ENCODE measurements at regions not wholly inside any gene's neighbourhood (a gene's known extent, or its start where the extent isn't known, plus 50 kb on each side); places are given as distances from the start of the nearest gene placed in this dataset.

DNA sequence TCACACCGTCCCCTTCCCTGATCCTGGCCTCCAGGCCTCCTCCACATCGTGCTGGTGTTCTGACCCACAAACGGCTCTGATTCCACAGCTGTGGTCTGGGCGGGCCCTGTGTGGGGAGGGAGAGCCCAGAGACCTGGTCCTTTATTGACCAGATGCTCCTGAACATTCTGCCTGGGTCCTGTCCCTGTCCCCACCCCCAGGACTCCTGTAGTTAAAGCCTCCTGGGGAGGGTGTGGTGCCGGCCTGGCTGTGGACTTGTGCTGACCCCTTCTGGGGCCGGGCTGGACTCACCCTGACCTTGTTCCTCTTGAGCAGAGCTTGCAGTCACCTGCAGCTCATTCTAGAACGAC is 128.7 kb downstream of the CTTN start (continued):
- TF ChIP-seq, protein P1, sequence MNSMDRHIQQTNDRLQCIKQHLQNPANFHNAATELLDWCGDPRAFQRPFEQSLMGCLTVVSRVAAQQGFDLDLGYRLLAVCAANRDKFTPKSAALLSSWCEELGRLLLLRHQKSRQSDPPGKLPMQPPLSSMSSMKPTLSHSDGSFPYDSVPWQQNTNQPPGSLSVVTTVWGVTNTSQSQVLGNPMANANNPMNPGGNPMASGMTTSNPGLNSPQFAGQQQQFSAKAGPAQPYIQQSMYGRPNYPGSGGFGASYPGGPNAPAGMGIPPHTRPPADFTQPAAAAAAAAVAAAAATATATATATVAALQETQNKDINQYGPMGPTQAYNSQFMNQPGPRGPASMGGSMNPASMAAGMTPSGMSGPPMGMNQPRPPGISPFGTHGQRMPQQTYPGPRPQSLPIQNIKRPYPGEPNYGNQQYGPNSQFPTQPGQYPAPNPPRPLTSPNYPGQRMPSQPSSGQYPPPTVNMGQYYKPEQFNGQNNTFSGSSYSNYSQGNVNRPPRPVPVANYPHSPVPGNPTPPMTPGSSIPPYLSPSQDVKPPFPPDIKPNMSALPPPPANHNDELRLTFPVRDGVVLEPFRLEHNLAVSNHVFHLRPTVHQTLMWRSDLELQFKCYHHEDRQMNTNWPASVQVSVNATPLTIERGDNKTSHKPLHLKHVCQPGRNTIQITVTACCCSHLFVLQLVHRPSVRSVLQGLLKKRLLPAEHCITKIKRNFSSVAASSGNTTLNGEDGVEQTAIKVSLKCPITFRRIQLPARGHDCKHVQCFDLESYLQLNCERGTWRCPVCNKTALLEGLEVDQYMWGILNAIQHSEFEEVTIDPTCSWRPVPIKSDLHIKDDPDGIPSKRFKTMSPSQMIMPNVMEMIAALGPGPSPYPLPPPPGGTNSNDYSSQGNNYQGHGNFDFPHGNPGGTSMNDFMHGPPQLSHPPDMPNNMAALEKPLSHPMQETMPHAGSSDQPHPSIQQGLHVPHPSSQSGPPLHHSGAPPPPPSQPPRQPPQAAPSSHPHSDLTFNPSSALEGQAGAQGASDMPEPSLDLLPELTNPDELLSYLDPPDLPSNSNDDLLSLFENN (IDR thresholded peaks at IDR 0.05; ENCODE audit: low read depth in 2 of 2, low read length in 2 of 2), result no peak

DNA sequence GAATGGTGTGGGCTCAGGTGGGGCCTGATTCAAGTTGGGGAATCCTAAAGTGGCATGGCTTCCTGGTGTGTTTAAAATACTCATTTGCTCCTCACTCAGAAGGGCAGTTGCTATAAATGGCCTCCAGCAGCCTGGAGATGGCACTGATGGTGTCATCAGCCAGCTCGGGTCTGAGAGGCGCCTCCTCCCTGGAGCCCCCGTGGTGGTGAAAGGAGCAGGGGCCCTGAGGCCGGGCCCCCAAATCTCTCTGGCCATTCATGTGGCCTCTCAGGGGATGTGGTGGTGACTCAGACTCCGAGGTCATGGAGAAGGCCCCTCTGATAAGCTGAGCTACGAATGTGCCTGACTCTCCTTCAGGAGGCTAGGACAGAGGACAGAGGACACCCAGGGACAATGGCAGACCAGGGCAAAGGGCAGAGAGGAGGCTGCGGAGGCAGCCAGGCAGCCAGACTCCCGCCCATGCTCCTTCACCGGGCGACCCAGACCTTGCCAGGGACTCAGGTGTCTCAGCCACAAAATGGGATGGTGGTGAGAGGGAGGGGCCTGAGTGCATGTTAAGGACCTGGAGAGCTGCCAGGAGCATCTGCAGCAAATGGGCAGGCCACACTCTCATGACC is 129.2 kb downstream of the CTTN start:
- Histone ChIP-seq H3K9me3 (replicated peaks; ENCODE audit: control insufficient read depth, insufficient read depth, low read depth, low read length) (no peaks in the 10 kb centered on the region), H4K20me1 (replicated peaks; ENCODE audit: control insufficient read depth, insufficient read depth, low read length) (peaks cover 9% of the 10 kb centered on the region; the same call in 1 of the 2 replicates)

More for the DNA sequence above, 129.2 kb downstream of the CTTN start:
- peak in 1 of 4 experiments; percentile 6 for DNase-seq (ENCODE audit: extremely low read depth in 1 of 4, low spot score in 3 of 4)
- no peak for ATAC-seq
- no peak for FAIRE-seq
- no peak overlapping the region for H3K4me3 ChIP-seq
- WGBS (ENCODE audit: insufficient coverage, low coverage, missing lambda C conversion rate), result 1% methylated on average over 10 of the region's 10 CpGs
- H3K79me2 ChIP-seq (ENCODE audit: control insufficient read depth, insufficient read depth, low read length), result no peaks in the 10 kb centered on the region
- peaks cover 0 to 13% of the 10 kb centered on the region in 2 experiments; a peak in 2 of 5 replicates for H3K4me1 ChIP-seq (replicated peaks in 1 of 2; ENCODE audit: control insufficient read depth in 2 of 2, insufficient read depth in 2 of 2, low read length in 2 of 2)
- CTCF ChIA-PET (ENCODE audit: low intra/inter-chr PET ratio), result no interaction called here
- in situ Hi-C loops (cut with MboI) (no loop called here), intact Hi-C loops (cut with micrococcal nuclease) (no loop called here)
- no TSS peak for BruUV-seq (replicated peaks)
- no peaks in the 10 kb centered on the region for H3K36me3 ChIP-seq (ENCODE audit: control insufficient read depth, insufficient read depth, low read length)
- no peak overlapping the region for H2AFZ ChIP-seq (ENCODE audit: low read depth, low read length)
- no peaks in the 10 kb centered on the region for H3K9me1 ChIP-seq (ENCODE audit: control insufficient read depth, insufficient read depth, low read length)
- TF ChIP-seq NFIC (IDR thresholded peaks at IDR 0.05) (peak; percentile 23; the same call in 1 of the 2 replicates), ZNF212 (CRISPR knock-in tag; IDR thresholded peaks at IDR 0.05) (no peak)
- no peak overlapping the region for H3K9ac ChIP-seq (ENCODE audit: insufficient read depth in 1 of 2, low read depth in 2 of 2, low read length in 2 of 2)
- peaks cover 17 to 51% of the 10 kb centered on the region in 2 experiments; a peak in 4 of 5 replicates for H3K27me3 ChIP-seq (ENCODE audit: control insufficient read depth in 2 of 2, insufficient read depth in 2 of 2, low read length in 2 of 2)
- POLR2A ChIA-PET, result interaction anchor here (0.9 kb wide), 1 partner anchor 21 kb away, joined by 3 read pairs; no protein-coding TSS in a partner anchor
- H3K27ac ChIP-seq (ENCODE audit: extremely low read depth, low read depth, low read length), result no peak overlapping the region
- no peak overlapping the region for H3K4me2 ChIP-seq (ENCODE audit: insufficient read depth, low read length)

All from K562 (cell line).